Hematopoietic multipotent progenitor cell treated with erythropoietin and hydrocortisone succinate and interleukin-3 and kit ligand, for 17 days (in vitro differentiated cells): ENCODE measurements at regions not wholly inside any gene's neighbourhood (a gene's known extent, or its start where the extent isn't known, plus 50 kb on each side); places are given as distances from the start of the nearest gene placed in this dataset.
"Not testable (repeated sequence)": the region's sequence is repeated elsewhere in the genome, so short reads cannot be mapped to it uniquely, and the experiment has no call there.

ENCODE experiments used
- DNase-seq: peaks from one replicate; pipeline ENCODE4 v3.0.0-alpha.2; 2015; ENCODE audit warnings: low spot score

DNA sequence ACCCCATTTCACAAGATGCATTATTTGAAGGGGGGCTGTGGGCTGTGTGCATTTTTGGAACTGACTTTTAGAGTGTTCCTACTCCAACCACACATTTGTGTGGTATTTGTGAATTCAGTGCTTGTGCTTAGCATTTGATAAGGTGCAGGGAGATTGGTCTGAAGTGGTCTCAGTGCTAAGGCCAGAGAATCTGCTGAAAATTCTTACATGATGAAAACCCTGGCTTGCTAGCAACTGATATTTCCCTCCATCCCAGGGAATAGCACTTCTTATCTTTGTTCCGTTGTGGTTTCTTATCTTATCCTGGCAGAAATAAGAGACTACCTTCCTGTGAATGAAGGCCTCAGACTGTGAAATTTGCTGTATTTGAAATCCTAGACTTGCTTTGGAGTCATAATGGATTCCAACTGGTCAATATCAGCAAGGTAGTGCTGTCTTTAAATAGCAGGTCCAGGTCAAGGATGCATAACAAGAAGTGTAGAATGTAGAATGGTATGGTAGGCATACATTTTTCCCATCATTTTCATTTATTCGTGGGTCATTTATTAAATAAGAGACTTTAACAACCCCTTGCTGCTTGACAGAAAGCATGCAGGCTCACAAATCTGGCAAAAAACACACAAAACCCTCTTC lies 986.9 kb downstream of the REEP3 start:
- DNase-seq = no peak

DNA sequence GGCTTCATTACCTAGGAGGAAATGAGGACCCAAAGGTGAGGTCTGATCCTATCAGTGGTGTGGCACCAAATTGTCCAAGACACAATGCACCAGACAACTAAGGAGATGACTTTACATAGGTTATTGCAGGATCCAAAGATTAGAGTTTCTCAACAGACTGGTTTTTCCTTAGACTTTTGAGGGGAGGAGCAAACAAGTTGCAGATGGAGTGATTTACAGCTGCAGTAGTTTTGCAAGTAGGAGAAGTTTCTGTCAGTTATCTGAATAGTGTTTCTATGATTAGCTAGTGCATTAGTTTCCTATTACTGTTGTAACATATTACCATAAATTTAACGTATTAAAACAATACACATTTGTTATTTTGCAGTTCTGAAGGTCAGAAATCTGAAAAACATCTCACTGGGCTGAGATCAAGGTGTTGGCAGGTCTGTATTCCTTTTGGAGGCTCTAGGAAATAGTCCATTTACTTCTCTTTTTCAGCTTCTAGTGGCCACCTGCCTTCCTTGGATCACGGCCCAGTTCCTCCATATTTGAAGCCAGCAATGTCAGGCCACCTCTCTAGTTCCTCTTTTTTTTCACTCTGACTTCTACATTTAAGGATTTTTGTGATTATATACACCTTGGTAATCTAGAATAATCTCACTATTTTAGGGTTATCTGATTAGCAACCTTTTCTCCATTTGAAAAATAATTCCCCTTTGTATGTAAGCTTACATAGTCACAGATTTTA lies 994.9 kb downstream of the REEP3 start:
- no peak for DNase-seq

DNA sequence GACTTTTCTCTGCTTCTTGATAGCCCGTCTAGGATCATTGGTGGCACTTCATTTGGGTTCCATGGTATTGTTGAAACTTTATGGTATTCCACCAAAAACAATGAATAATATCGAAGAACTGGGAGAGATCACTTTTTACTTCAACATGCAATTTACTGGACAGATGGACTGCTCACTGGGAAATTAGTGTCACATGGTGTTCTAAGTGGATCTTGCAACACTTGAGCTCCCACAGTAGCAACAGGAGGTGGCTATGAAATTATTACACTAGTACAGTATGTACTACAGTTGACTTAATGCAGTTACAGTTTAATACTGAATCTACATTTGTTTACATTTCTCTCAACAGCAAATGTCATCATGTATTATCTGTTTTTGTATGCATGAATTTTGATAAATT lies 997.3 kb downstream of the REEP3 start:
- no peak for DNase-seq

DNA sequence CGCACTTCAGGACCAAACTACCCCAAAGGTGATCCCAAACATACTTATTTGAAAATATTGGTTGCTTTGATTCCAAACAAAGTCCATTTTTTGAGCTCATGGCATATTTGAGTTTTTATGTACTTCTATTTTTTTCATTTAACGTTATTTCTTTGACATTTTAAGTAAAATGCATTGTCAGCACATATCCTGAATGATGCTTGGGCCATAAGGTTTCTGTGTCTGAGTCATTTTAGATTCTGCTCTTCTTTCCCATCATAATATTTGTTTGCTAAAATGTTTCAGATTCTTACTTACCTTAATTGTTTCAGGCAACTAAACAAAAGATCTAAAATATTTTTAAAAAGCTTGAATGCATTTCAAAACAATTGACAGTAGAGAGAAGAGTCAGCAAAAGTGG lies 998.2 kb downstream of the REEP3 start:
- DNase-seq = no peak

DNA sequence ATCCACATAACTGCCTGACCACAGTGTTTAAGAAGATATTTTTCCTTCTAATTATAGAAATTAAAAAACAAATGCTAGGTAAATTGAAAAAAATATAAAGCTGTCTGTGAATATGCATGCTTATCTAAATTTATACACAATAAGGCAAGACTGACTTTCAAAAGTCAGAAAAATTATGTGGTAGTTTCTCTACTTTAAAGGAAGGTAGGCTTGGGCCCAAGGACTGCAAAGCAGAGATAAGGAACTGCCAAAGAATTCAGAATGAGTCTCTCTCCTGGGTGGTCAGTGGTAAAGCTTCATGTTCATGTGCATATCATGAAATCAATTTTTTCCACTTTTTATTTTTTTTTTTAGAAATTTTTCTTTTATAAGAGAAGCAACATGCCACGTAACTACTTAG lies 998.6 kb downstream of the REEP3 start:
- no peak for DNase-seq

DNA sequence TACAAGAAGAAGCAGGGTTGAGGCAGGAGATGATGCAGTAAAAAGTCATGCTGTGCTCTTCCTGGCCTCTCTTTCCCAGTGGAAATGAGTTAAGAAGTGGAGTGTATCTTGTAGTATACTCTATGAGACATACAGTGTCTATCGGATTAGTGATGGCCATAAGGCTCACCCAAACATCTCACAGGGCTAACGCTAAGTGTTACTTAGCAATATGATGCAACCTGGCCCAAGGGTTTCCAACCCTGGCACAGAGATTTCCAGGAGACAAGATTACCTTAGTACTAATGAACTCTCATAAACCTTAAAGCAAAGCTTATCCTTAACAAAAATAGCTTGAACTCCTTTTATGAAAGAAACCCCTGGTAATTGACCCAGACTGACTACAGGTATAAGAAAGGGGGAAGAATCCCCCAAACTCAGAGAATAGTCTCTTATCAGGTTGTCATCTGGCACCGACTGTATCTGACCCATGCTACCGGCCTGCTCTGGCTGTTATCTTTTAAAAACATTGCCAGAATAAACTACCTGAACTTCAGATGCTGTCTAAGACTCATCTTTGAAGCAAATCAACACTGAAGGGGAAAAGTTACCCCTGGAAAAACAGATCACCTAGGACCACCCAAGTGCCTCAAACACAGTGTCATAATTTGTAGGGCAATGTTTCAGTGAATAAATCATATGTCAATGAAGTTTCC lies 1002.0 kb downstream of the REEP3 start:
- DNase-seq = no peak

DNA sequence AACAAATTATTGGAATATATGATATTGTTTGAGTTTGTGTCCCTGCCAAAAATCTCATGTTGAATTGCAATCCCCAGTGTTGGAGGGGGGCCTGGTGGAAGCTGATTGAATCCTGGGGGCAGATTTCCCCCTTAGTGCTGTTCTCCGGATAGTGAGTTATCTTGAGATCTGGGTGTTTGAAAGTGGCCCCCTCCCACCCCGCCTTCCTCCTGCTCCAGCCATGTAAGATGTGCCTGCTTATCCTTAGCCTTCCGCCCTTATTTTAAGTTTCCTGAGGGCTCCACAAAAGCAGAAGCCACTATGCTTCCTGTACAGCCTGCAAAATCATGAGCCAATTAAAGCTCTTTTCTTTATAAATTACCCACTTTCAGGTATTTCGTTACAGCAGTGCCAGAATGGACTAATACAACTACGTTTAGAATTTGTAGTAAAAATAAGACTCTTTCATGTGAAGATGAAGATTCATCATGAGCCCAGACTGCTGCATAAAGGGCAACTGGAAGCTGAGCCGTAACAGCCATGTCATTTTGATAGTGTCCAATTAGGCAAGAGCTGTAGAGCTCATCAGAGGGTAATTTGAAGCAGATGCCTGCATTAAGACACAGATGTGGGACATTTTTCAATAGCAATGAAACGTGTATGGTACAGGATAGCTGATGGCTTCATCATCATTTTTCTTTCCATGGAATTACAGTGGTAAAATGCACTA lies 1007.2 kb downstream of the REEP3 start:
- no peak for DNase-seq

DNA sequence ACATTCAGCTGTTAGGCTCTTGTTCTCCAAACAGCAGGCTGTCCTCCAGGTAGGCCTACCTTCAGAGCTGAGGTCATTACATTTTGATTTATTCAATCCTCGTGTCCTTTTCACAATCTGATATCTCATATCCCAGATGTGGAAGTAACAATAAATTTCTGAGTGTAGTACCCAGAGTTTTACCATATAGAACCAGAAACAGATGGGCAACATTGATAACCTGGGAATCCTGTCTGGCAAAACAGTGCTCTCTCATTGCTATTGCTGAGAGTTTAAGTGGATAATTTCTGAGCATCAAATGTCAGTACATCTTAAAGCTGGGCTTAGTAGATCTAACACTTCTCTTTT lies 1007.8 kb downstream of the REEP3 start:
- no peak for DNase-seq

DNA sequence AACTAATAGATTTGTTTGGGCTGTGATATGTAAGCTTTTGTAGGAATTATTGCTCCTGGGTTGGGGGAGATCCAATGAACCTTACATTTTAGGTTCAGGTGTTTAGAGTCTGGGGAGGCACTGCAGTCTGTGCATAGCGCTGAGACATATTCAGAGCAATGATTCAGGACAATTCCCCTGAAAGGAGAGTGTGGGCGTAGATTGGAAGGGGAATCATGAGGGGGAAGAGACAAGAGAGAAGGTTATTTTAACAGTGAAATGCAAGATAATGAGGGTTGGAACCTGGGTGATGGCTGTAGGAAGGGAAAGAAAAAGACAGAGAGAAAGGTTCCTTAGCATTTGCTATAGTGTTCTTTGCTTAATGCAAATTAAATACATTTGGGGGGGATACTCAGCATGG lies 1013.4 kb downstream of the REEP3 start:
- no peak for DNase-seq

DNA sequence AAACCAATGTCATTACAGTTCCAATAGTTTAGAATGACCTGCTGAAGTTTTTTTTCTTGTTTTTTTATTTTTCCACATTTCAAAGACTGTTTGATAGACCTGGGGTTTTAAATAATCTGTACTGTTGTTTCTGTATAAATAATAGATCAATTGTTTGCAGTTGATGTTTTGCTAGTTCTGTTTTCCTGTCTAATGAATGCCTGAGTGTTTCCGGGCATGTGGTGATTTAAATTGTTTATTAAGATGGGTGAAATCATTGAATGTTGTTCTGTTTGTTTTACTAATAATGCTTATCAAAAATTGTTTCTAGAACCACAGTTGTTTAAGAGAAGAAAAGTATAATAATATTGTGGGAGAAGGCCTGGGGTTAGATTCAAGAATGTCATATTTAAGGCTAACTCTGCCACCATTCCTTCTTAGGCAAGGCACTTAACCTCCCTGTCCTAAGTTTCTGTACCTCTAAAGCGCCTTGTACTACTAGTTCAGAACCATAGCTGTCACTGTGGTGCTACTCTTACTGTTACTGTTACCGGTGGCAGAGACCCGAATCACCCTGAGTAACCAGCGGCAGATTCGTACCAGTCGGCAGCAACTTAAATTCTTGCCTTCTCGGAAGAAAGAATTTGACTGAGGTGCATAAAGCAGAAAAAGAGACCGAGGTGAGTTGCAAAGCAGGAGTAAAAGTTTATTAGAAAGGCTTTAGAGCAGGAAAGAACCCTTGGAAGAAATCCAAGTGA lies 1014.1 kb downstream of the REEP3 start:
- no peak for DNase-seq

DNA sequence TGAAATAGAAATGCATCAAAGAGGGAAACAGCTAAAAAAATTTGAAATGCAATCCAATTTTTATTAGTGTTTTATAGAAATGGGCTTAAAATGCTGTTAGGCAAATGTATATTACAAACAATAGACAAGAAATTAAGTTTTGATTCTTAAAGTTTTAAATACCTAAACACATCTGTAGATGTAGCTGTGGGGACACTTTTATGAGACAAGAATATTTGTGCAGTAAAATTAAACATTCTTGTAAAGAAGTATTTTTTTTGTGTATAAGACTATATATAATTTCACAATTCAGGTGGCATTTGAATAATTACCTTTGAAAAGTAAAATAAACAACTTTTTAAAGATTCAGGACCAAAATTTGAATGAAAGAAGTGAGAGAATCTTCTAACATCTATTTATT lies 1015.9 kb downstream of the REEP3 start:
- no peak for DNase-seq

DNA sequence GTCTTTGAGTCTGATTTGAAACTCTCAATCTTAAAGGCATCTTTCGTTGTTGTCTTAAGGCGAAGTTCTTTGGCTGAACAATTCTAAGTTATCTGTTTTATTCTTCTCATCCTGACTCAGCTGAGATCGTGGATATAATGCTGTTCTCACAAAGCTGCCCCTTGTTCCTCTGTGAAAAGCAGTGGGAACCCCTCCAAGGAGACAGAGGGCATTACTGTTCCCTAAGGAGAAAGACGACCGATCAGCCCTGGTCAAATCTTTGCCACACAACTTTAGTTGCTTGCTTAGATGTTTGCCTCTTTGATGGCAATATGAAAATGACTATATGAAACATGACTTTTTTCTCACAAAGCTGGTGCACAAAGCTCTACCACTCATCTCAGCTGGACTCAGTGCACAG lies 1016.7 kb downstream of the REEP3 start:
- DNase-seq = no peak

DNA sequence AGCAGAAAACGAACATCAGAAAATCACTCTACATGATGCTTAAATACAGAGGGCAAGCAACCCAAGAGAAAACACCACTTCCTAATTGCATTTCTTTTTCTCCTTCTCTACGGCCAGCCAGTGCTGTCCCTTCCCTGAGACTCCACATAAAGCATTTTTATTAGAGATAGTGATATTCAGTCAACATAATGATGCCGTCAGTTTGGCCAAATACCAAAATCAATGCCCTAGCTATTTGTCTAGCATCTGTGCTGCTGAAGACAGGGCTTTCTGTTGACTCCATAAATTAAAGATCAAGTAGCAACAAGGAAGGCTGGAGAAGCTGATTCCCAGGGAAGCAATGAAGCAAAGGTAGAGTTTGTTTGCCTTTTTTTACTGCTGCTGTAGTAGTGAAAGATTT lies 1024.9 kb downstream of the REEP3 start:
- no peak for DNase-seq

DNA sequence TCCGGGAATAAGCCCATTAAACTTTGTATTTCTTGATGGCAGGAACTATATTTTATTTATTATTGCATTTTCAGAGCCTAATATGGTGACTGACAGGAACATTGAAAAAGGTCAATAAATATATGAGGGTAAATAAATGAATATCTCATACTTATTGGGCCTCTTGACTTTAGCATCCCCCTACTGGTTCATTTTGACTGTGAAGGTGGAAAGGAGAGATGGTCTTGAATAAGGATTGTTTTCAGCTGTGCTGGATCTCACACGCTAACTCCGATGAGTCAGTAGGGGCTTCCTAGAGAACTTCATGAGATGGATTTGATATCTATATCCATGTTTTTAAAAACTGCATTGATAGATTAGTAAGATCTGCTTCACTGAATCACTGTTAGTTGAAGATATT lies 1026.0 kb downstream of the REEP3 start:
- DNase-seq = no peak

DNA sequence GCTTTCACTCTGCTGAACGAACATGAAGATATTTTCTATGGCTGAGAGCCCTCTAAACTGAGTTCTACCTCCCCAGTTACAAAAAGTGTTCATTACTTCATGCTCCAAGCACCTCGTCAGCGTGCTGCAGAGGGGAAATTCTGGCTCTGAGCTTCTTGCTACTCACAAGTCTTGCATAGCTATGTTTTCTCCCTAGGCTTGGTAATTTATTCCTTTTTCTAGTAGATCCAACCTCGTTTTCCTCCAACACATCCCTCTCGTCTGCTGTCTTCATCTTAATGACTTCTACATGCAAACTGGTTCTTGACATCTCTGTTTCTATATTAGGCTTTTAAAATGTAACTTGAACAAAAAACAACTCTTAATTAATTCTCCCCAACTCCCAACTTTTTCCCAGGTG lies 1034.5 kb downstream of the REEP3 start:
- no peak for DNase-seq

DNA sequence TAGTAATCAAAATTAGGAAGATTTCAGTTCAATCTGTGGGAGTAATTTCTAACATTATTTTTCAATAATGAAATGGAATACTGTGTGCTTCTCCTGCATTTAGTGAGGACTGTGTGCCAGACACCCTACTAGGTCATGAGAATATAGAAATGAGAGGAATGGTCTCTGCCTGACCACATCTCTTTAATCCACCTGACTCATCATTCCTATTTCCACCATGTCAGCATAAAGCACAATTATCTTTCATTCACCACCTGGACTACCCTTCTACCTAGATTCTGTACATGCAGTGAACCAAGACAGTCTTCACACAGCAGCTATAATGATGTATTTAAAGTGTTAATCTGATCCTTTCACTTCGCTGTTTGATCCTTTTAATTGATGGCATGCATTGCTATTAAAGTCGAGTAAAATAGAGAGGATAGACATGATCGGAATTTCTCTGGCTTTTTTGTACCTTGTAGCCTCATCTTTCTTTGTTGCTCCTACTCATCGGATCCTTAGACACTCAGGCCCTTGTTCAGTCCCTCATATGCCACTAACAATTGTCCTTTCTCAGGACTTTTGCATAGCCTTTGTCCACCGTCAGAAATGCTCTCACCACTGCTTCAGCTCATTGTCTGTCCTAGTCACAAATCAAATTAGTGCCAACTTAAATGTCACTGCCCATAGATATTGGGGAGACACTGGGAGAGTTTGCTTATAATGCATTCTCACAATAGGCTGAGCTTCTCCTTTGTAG lies 1037.1 kb downstream of the REEP3 start:
- no peak for DNase-seq

DNA sequence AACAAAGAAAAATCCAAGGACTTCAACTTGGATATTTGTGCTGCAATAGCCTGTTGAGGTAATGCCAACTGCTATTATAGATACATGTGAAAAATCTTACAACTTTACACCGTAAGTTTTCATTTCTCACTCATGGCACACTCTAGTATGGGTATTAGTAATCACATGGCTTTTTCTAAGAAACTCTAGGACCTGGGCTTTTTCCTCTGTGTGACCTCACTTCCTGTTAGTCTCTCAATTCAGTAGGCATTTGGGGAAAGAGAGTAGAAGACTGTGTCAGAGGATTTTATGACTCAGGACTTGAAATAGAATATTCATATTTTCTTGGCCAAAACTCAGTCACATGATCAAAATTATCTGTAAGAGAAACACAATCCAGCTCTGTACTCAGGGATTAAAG lies 1049.9 kb downstream of the REEP3 start:
- no peak for DNase-seq

DNA sequence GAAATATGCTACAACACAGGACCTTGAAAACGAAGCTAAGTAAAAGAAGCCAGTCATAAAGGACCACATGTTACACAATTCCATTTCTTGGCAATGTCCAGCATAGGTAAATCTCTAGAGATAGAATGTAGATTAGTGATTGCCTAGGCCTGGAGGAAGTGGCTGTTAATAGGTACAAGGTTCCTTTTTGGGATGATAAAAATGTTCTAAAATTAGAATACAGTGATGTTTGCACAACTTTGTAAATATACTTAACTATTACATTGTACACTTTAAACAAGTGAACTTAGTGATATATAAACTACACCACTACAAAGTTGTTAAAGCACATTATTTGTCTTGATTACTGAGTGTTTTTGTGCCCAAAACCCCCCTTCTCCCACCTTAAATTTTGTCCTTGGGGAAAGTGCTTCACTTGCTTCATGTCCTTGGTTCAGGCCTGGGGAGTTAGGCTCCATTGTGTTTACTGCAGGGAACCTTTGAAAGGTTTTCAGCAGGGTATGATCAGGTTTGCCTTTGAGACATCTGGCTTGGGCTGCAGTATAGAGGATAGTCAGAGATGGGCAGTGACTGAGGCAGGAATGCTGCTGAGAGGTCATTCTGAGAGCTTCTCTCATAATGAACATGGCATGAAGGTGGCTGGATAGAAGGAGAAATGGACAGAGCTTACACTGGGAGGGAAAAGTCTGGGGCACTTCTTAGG lies 1052.6 kb downstream of the REEP3 start:
- no peak for DNase-seq

DNA sequence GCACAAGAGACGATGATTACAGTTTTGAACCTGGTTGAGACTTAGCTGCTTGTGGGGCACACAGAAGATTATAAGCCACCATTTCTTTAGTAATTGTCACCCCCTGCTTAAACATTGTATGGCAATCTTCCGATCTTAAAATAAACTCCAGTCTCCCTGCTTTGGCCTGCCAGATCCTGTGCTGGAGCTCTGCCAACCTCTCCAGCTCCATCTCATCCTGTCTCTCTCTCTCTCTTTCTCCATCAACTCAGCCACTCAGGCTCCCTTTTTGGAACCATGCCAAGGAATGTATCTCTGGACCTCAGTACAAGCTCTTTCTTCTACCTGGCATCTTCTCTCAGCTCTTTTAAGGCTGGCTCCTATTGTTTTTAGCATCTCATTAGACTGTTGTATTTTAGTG lies 1053.2 kb downstream of the REEP3 start:
- DNase-seq = no peak

DNA sequence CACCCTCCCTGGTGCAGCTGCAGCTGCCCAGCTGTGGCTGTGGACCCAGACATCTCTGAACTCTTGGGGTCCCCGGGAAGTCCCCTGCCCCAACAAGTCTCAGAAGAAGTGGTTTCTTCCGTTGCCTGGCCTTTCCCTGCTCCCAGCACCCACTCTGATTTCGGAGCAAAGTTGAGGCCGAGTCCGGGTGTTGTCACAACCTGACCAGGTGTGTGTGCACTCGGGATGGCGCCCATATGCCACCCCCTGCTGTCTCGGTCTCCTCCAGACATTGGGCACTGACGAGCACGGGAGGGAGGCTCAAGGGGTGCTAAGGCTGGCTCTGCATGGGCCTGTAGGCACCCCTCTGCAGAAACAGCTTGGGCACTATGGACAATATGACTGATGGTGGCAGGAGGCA lies 1055.3 kb downstream of the REEP3 start:
- no peak for DNase-seq

DNA sequence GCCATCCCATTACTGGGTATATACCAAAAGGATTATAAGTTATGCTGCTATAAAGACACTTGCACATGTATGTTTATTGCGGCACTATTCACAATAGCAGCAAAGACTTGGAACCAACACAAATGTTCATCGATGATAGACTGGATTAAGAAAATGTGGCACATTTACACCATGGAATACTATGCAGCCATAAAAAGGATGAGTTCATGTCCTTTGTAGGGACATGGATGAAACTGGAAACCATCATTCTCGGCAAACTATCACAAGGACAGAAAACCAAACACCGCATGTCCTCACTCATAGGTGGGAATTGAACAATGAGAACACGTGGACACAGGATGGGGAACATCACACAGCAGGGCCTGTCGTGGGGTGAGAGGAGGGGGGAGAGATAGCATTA lies 1057.6 kb downstream of the REEP3 start:
- not testable (repeated sequence) for DNase-seq
